Heart left ventricle (tissue), 13 donors: ENCODE measurements at regions not wholly inside any gene's neighbourhood (a gene's known extent, or its start where the extent isn't known, plus 50 kb on each side); places are given as distances from the start of the nearest gene placed in this dataset.

Experiments
- POLR2A ChIP-seq, 2 donors: fragments of 450-650 bp; IDR thresholded peaks; one replicate each; pipeline ENCODE4 v1.6.1; 2017; ENCODE audit warnings: antibody characterized with exemption in 2 of 2, mild to moderate bottlenecking in 2 of 2, moderate library complexity in 2 of 2
- TF ChIP-seq, protein P1 (sequence below), 12 donors: fragments of 200-600 bp; sonication (generic) in 4 of 12; IDR thresholded peaks; one replicate each; pipeline versions ENCODE4 v1.5.0 to v1.8.0; 2018 to 2022; ENCODE audit warnings: antibody characterized with exemption in 12 of 12, mild to moderate bottlenecking in 5 of 12
- donor health status: ischemic (EF 13 %, LVEDD 7.1; RV severe dilation, severe dysfunction).
- donor health status: DM: no; HTN: yes; CAD: no.
- donor health status: DM: no; HTN: no; CAD: no.
- donor health status: ischemic (EF 25% LVEDD 6.9; RV normal size, moderate dysfunction).
- donor health status: ischemic (EF 25% LVEDD 5.7; RV mildly dilated, moderate dysfunction).
- donor health status: ischemic (EF 35%, LVEDD 5.7; RV mildly dilated, moderate dysfunction).
- donor health status: nonischemic (EF 11% LVEDD 7.7; RV severe dilation, severe dysfunction).
- donor health status: DM: yes; HTN: yes; CAD: no.
- donor health status: PGD.
- donor health status: ischemic (EF 29% LVEDD 5.4; RV normal size, mild dysfunction).
- donor health status: nonischemic (EF 23%, LVEDD 6.1; RV moderate dilation, normal function).

DNA sequence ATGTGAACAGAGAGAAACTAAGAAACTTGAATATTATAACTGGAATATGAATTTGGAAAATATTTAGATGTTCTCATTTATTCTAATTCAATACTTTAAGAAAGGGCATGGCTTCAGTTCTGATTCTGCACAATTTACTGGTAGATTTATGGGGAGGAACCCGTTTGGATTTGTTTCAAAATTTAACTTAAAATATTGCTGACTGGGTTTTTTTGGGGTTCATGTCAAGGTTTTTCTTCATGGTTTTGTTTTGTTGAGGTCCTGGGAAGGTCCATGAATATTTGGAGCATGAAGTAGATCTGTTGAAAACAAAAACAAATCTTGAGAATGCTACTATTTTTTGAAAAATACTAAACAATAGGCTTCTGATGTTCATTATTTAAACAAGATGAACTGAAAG lies 214.7 kb downstream of the PIK3R1 start:
- TF ChIP-seq, protein P1, sequence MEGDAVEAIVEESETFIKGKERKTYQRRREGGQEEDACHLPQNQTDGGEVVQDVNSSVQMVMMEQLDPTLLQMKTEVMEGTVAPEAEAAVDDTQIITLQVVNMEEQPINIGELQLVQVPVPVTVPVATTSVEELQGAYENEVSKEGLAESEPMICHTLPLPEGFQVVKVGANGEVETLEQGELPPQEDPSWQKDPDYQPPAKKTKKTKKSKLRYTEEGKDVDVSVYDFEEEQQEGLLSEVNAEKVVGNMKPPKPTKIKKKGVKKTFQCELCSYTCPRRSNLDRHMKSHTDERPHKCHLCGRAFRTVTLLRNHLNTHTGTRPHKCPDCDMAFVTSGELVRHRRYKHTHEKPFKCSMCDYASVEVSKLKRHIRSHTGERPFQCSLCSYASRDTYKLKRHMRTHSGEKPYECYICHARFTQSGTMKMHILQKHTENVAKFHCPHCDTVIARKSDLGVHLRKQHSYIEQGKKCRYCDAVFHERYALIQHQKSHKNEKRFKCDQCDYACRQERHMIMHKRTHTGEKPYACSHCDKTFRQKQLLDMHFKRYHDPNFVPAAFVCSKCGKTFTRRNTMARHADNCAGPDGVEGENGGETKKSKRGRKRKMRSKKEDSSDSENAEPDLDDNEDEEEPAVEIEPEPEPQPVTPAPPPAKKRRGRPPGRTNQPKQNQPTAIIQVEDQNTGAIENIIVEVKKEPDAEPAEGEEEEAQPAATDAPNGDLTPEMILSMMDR (IDR thresholded peaks at IDR 0.05), result no peak
- no peak for TF ChIP-seq POLR2A (IDR thresholded peaks at IDR 0.05)
